Activated naive CD4-positive, alpha-beta T cell treated with anti-CD3 and anti-CD28 coated beads, Interleukin-2, amount 50 U/mL, for 24 hours (primary cell): ENCODE measurements at regions not wholly inside any gene's neighbourhood (a gene's known extent, or its start where the extent isn't known, plus 50 kb on each side); places are given as distances from the start of the nearest gene placed in this dataset.

ENCODE experiments used
- H3K27ac Mint-ChIP-seq: one replicate; pipeline ENCODE4 v1.8.0; 2021; ENCODE audit warnings: mild to moderate bottlenecking, mixed read lengths
- H3K27me3 Mint-ChIP-seq: one replicate; pipeline ENCODE4 v1.8.0; 2021; ENCODE audit warnings: mixed read lengths
- H3K36me3 Mint-ChIP-seq: one replicate; pipeline ENCODE4 v1.8.0; 2021; ENCODE audit warnings: mixed read lengths
- H3K4me1 Mint-ChIP-seq: one replicate; pipeline ENCODE4 v1.8.0; 2021; ENCODE audit warnings: mixed read lengths
- H3K4me3 Mint-ChIP-seq: one replicate; pipeline ENCODE4 v1.8.0; 2021; ENCODE audit warnings: mild to moderate bottlenecking, mixed read lengths
- H3K9me3 Mint-ChIP-seq: one replicate; pipeline ENCODE4 v1.8.0; 2021; ENCODE audit warnings: mixed read lengths

DNA sequence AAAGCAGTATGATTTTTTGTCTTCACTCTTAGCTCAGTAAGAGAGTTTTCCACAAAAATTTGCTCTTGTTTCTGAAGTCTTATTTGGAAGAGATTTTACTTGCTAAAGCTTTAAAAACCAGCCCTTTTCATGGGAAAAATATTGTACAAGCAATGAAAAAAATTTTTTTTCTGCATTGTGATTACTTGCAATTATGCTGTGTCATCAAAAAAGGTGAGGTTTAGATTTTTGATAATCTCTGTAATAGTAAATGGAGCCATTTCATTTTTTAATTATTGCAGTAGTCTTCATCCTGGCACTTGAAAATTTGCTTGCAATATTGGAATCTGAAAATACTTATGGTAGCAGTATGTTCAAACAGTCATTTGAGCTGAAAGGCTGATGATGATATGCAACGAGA, 447.4 kb downstream of the SH2D4B start:
- Mint-ChIP-seq H3K4me1 (no peaks in the 10 kb centered on the region), H3K27me3 (peaks cover 12% of the 10 kb centered on the region), H3K4me3 (no peak overlapping the region), H3K36me3 (no peaks in the 10 kb centered on the region), H3K9me3 (no peaks in the 10 kb centered on the region), H3K27ac (no peak overlapping the region)

DNA sequence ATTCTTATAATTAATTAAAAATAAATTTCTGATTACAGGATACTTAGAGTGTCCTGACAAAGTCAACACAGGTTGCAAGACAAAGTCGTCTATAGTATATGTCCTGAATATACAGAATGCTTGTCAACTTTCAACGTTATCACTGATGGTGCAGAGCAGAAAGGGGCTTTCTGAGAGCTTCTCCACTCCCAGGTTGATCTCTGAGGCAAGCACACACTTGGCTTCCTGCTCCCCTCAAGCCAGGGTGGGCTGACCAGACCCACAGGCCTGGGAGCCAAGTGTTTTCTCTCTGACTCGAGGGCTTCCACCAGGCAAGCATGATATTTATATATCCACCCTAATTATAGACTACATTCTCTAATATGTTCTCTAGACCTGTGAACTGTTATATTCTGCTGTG, 448.9 kb downstream of the SH2D4B start:
- H3K36me3 Mint-ChIP-seq: no peaks in the 10 kb centered on the region
- H3K4me1 Mint-ChIP-seq: no peaks in the 10 kb centered on the region
- H3K4me3 Mint-ChIP-seq: no peak overlapping the region
- peaks cover 12% of the 10 kb centered on the region for H3K27me3 Mint-ChIP-seq
- no peak overlapping the region for H3K27ac Mint-ChIP-seq
- no peaks in the 10 kb centered on the region for H3K9me3 Mint-ChIP-seq

DNA sequence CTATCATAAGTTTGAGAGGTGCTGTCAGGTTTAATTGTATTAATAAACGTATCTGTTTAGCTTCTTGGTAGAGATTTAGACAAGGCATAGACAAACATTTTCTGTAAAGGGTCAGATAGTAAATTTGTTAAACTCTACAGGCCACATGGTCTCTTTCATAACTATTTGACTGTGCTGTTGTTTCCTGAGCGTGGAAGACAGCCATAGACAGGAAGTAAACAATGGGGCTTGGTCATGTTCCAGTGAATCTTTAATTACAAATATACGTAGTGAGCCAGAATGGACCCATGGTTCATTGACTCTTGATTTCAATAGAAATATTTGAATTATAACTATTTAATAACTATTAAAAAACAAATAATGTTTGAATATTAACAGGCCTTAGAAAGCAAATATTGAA, 451.1 kb downstream of the SH2D4B start:
- no peaks in the 10 kb centered on the region for H3K36me3 Mint-ChIP-seq
- H3K27ac Mint-ChIP-seq: no peak overlapping the region
- H3K27me3 Mint-ChIP-seq: peaks cover 9% of the 10 kb centered on the region
- no peaks in the 10 kb centered on the region for H3K4me1 Mint-ChIP-seq
- H3K4me3 Mint-ChIP-seq: no peak overlapping the region
- no peaks in the 10 kb centered on the region for H3K9me3 Mint-ChIP-seq

DNA sequence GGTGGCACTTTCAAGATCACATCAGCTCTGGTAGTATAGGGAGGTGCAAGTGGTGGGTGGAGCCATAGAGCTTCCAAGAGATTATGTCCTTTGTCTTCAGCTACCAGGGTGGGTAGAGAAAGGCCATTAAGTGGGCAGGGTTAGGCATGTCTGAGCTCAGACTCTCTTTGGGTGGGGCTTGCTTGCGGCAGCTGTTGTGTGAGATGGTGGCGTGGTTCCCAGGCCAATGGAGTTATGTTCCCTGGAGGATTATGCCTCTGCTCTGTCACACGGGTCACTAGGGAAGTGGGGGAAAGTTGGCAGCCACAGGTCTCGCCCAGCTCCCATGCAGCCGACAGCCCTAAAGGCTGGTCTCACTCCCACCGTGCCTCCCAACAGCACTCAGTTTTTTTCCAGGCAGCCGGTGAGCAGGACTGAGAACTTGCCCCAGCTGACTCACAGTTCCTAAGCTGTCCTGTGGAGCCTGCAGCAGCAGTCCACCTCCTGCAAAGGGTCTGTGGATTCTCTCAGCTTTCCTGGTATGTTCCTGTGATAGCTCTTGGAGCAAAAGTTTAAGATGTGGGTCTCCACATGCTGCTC, 459.0 kb downstream of the SH2D4B start:
- no peak overlapping the region for H3K4me3 Mint-ChIP-seq
- H3K4me1 Mint-ChIP-seq: no peaks in the 10 kb centered on the region
- H3K27ac Mint-ChIP-seq: no peak overlapping the region

DNA sequence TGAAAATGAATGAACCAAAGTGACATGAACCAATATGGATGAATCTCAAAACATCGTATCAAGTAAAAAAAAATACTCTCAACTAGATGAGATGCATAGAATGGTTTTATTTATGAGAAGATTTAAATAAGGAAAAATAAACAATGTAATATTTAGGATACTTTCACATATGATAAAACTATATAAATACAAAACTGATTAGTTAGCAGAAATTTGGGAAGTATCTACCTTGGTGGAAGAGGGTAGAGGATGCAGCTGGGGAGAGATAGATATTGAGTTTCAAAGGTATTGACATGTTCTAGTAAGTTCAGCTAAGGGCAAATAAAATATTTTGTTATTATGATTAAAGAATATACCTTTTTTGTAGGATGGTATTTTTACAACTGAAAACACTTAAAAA, 463.1 kb downstream of the SH2D4B start:
- H3K27ac Mint-ChIP-seq: no peak overlapping the region
- H3K27me3 Mint-ChIP-seq: peaks cover 6% of the 10 kb centered on the region
- peaks cover 4% of the 10 kb centered on the region for H3K9me3 Mint-ChIP-seq
- no peaks in the 10 kb centered on the region for H3K36me3 Mint-ChIP-seq
- H3K4me3 Mint-ChIP-seq: no peak overlapping the region
- H3K4me1 Mint-ChIP-seq: no peaks in the 10 kb centered on the region

More for the DNA sequence above, 459.0 kb downstream of the SH2D4B start:
- H3K27me3 Mint-ChIP-seq: peaks cover 9% of the 10 kb centered on the region
- H3K9me3 Mint-ChIP-seq: peaks cover 6% of the 10 kb centered on the region
- no peaks in the 10 kb centered on the region for H3K36me3 Mint-ChIP-seq

DNA sequence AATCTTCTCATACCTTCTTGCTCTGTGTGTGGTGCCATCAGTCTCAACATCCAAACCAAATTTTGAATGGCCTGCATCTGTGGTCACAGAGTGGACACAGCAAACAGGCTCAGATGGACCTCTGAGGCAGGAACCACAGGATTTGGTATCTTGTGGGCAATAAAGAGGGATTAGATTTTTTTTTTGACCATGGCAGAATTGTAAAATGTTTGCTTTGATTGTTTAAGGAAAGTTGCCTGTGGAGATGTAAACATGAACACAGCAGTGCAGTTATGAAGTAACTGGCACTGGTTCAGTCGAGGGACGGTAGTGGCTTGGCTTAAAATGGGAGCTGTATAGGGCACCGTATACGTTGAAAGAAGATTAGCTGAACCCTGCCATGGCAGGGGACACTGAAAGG, 464.7 kb downstream of the SH2D4B start:
- H3K4me3 Mint-ChIP-seq: no peak overlapping the region
- no peaks in the 10 kb centered on the region for H3K9me3 Mint-ChIP-seq
- H3K36me3 Mint-ChIP-seq: no peaks in the 10 kb centered on the region
- H3K27me3 Mint-ChIP-seq: peaks cover 7% of the 10 kb centered on the region
- no peaks in the 10 kb centered on the region for H3K4me1 Mint-ChIP-seq
- H3K27ac Mint-ChIP-seq: no peak overlapping the region

DNA sequence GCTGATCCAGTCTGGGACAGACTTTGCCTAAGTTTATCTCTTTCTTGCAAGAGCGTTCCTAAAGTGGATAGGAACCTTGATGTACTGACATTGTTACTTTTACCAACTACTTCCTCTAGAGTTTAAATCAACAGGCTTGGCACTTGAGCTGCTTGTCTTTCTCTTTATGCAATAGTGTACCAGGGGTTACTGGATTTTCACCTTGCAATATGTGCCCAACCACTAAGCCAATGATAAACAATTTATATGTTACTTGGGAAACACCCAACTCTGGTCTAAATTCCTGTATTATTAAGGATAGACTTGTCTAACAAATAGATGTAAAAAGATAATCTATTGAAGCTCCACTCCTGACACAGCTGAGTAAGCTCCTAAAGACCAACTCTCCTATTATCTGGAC, 470.2 kb downstream of the SH2D4B start:
- no peak overlapping the region for H3K27ac Mint-ChIP-seq
- H3K27me3 Mint-ChIP-seq: peaks cover 4% of the 10 kb centered on the region
- no peak overlapping the region for H3K4me3 Mint-ChIP-seq
- H3K9me3 Mint-ChIP-seq: no peaks in the 10 kb centered on the region
- H3K4me1 Mint-ChIP-seq: no peaks in the 10 kb centered on the region
- H3K36me3 Mint-ChIP-seq: no peaks in the 10 kb centered on the region

DNA sequence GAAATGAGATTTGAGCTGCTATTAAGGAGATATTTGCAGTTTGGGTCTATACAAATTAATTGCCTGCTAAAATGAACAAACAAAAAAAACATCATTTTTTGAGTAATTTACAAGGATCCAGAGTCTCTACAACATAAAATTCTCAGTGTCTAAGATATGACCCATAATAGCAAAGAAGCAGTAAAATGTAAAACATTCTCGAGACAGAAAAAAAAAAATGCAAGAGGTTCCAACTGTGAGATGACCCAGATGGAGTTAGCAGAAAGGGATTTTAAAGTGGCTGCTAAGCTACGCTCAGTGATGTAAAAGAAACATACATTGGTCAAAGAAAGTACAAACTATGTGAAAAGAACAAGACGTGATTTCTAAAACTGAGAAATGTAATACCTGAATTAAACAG, 471.0 kb downstream of the SH2D4B start:
- H3K36me3 Mint-ChIP-seq: no peaks in the 10 kb centered on the region
- H3K9me3 Mint-ChIP-seq: no peaks in the 10 kb centered on the region
- no peak overlapping the region for H3K4me3 Mint-ChIP-seq
- H3K4me1 Mint-ChIP-seq: no peaks in the 10 kb centered on the region
- H3K27me3 Mint-ChIP-seq: peaks cover 7% of the 10 kb centered on the region
- no peak overlapping the region for H3K27ac Mint-ChIP-seq

DNA sequence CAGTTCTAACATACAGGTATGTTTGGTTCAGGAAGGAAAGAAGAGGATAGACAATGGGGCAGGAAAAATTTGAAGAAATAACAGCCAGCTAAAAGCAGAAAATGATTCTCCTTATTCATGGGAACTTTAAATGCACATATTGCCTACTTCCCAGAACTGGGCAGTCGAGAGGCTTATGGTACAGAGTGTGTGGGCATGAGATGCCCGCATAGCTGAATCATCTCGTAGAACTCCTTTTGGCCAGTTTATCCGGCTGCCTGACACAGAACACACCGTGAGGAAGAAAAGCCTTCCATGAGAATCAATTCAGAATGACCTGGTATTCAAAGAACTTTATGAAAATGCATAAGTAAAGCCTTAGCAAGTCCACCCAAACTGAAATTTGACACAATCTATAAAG, 471.6 kb downstream of the SH2D4B start:
- Mint-ChIP-seq H3K4me3 (no peak overlapping the region), H3K36me3 (no peaks in the 10 kb centered on the region), H3K4me1 (no peaks in the 10 kb centered on the region), H3K27me3 (peaks cover 10% of the 10 kb centered on the region), H3K9me3 (no peaks in the 10 kb centered on the region), H3K27ac (no peak overlapping the region)

DNA sequence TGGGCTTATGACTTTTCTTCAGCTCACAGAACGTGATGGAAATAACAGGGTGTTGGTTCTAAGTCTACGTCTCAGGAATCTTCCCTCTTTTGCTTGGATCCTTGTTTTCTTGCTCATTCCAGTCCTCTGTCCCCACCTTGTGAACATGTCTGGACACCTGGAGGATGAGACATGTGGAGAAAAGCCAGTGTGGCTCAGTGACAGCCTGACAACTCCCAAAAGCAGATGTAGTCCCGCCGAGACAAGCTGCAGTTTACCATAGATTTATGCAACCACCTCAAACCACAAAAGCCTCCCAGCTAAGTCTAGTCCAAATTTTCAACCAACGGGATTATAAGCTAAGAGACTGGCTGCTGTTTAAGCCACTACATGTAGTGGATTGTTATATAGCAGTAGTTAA, 476.1 kb downstream of the SH2D4B start:
- no peaks in the 10 kb centered on the region for H3K36me3 Mint-ChIP-seq
- no peaks in the 10 kb centered on the region for H3K4me1 Mint-ChIP-seq
- H3K9me3 Mint-ChIP-seq: no peaks in the 10 kb centered on the region
- peaks cover 8% of the 10 kb centered on the region for H3K27me3 Mint-ChIP-seq
- H3K27ac Mint-ChIP-seq: no peak overlapping the region
- no peak overlapping the region for H3K4me3 Mint-ChIP-seq

DNA sequence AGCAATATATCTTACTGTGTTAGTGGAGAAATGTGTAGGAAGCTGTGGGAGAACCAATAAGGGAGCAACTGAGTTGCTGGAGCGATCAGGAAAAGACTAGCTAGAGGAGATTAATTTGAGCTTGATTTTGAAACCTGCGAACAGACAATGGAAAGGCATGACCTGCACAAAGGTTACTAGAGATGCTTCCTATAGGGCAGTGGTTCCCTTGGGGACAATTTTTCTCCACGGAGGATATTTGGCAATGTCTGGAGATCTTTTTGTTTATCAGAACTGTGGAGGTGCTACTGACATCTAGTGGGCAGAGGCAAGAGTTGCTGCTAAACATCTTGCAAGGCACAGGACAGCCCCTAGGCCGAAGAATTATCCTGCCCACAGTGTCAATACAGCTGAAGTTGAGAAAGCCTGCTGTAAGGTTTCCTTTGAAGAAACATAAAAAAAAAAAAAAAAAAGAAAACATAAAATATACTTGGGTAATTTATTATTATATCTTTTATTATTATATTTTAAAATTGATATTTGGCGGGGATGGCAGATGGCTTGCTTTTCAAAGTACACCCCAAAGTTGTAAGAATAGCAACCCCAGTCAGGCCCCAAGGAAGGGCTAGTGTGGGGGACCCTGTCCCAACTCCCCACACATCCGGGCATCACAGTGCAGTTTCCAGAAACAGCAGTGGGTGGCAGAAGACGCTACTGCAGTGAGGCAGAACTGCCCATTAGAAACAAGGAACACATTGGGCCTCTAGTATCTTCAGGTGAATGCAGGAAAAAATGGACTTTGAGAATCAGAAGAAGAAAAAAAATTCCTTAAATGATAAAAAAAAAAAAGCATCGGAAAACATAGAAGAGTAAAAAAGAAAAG, 481.6 kb downstream of the SH2D4B start:
- no peak overlapping the region for H3K4me3 Mint-ChIP-seq
- H3K4me1 Mint-ChIP-seq: no peaks in the 10 kb centered on the region
- peaks cover 2% of the 10 kb centered on the region for H3K27me3 Mint-ChIP-seq
- no peak overlapping the region for H3K27ac Mint-ChIP-seq
- H3K9me3 Mint-ChIP-seq: no peaks in the 10 kb centered on the region
- H3K36me3 Mint-ChIP-seq: no peaks in the 10 kb centered on the region

DNA sequence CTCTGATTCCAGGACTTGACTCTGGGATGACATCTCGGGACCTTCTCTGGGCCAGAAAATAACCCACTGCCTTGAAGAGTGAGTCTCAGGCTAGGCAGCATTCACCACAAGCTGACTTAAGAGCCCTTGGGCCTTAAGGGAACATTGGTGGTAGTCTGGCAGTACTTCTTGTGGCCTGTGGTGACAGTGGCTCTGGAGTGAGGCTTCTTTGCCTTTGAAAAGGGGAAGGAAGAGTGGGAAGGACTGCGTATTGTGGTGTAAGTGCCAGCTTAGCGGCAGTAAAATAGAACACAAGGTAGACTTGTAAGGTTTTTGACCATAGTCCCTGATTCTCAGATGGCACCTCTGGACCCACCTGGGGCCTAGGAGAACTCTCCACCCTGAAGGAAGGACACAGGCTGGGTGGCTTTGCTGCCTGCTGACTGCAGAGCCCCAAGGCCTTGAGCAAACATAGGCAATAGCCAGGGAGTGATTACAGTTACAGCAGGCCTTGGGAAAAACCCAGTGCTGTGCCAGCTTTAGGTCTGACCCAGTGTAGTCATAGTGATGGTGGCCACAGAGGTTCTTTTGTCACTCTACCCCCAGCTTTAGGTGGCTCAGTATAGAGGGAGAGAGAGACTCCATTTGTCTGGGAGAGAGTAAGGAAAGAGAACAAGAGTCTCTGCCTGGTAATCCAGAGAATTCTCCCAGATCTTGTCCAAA, 483.9 kb downstream of the SH2D4B start:
- H3K27ac Mint-ChIP-seq: no peak overlapping the region
- H3K4me3 Mint-ChIP-seq: no peak overlapping the region
- peaks cover 2% of the 10 kb centered on the region for H3K27me3 Mint-ChIP-seq
- no peaks in the 10 kb centered on the region for H3K36me3 Mint-ChIP-seq
- H3K9me3 Mint-ChIP-seq: no peaks in the 10 kb centered on the region
- H3K4me1 Mint-ChIP-seq: no peaks in the 10 kb centered on the region

DNA sequence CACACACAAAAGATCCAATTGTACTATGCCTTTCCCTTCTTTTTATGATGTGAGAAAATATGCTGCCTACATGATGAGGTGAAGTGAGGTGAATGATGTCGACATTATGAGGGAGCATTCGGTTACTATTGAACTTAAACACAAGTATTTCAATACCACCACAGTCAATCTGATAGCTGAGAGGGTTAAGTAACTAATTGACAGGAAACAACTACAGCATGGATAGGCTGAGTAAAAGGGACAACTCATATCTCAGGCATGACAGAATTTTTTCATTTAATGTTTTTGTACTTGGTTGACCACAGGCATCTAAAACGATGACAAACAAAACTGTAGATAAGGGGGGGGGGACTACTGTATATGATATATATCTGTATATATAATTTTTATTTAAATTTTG, 488.9 kb downstream of the SH2D4B start:
- H3K27ac Mint-ChIP-seq: no peak overlapping the region
- no peaks in the 10 kb centered on the region for H3K36me3 Mint-ChIP-seq
- no peak overlapping the region for H3K4me3 Mint-ChIP-seq
- H3K27me3 Mint-ChIP-seq: peaks cover 3% of the 10 kb centered on the region
- no peaks in the 10 kb centered on the region for H3K9me3 Mint-ChIP-seq
- H3K4me1 Mint-ChIP-seq: no peaks in the 10 kb centered on the region

DNA sequence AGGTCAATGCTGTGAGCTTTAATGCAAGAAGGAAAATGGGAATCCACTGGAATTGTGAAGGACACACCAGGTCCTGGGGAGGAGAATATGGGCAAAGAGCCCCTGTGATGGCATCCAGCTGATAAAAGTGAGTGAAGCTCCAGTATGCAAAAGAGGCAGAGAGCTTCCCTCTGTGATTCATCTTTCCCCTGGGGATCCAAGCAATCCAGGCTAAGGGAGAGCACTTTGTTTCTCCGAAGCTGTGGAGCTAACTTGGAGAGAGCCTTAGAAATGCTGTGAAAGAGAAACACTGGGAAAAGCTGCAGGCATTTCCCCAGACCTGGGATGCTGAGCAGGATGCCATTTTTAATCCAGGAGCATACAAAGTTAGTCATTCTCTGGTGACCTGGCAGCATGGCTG, 489.5 kb downstream of the SH2D4B start:
- Mint-ChIP-seq H3K27me3 (peaks cover 7% of the 10 kb centered on the region), H3K9me3 (no peaks in the 10 kb centered on the region), H3K27ac (no peak overlapping the region), H3K4me3 (no peak overlapping the region), H3K4me1 (no peaks in the 10 kb centered on the region), H3K36me3 (no peaks in the 10 kb centered on the region)

DNA sequence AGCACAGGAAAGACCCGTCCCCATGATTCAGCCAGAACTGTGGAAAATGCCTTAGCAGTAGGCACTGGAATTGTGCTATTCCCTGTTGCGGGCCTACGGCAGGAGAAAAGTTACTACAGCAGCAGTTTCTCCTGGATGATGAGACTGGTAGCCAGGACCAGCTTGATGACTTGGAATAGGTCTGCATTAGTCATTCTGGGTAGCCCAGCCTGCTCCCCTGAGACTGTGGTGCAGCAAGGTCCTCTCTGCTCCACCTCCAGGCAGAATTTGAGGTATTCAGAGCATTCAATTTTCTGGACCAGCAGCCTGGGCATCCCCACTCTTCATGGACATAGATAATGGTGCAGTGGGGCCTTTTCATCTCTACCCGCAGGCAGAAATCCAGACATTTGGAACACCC, 490.0 kb downstream of the SH2D4B start:
- H3K27me3 Mint-ChIP-seq: peaks cover 7% of the 10 kb centered on the region
- no peak overlapping the region for H3K4me3 Mint-ChIP-seq
- H3K27ac Mint-ChIP-seq: no peak overlapping the region
- no peaks in the 10 kb centered on the region for H3K9me3 Mint-ChIP-seq
- no peaks in the 10 kb centered on the region for H3K36me3 Mint-ChIP-seq
- H3K4me1 Mint-ChIP-seq: no peaks in the 10 kb centered on the region

DNA sequence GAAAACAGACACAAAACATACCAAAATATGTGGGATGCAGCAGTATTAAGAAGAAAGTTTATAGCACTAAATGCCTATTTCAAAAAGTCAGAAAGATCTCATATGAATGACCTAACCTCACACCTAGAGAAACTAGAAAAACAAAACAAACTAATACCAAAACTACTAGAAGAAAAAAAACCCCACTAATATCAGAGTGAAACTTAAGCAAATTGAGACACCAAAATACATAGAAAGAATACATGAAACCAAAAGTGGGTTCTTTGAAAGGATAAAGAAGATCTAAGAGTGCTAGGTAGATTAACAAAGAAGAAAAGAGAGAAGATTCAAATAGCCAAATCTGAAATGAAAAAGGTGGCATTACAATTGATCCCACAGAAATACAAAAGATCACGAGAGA, 494.1 kb downstream of the SH2D4B start:
- Mint-ChIP-seq H3K4me3 (no peak overlapping the region), H3K9me3 (no peaks in the 10 kb centered on the region), H3K4me1 (no peaks in the 10 kb centered on the region), H3K27me3 (peaks cover 10% of the 10 kb centered on the region), H3K36me3 (no peaks in the 10 kb centered on the region), H3K27ac (no peak overlapping the region)
